Fibroblast of peridontal ligament (primary cell): ENCODE measurements at regions not wholly inside any gene's neighbourhood (a gene's known extent, or its start where the extent isn't known, plus 50 kb on each side); places are given as distances from the start of the nearest gene placed in this dataset.
A peak's percentile ranks its signal among the peaks of the same experiment; 100 is the strongest.

Experiments used
- DNase-seq: peaks from one replicate; pipeline ENCODE4 v3.0.0-alpha.2; 2010; ENCODE audit errors: extremely low read depth

DNA sequence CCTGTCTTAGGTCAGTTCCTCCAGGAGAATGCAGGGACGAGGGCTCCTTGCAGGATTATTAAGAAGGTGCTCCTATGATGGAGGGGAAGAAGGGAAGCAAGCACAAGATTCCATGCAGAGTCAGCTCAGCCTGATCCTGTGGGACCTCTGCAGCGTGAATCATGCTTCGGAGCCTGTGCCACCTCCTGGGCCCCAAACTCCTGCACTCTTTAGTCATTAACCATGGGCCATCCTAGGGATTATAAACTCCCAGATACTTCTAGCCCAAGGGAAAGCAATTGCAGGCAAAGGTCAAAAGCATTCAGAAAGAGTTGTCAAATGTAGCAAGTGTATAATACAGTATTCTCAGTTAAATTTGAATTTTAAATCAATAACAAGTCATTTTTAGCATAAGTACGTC is 208.7 kb upstream of the PMEPA1 start:
- DNase-seq: no peak

DNA sequence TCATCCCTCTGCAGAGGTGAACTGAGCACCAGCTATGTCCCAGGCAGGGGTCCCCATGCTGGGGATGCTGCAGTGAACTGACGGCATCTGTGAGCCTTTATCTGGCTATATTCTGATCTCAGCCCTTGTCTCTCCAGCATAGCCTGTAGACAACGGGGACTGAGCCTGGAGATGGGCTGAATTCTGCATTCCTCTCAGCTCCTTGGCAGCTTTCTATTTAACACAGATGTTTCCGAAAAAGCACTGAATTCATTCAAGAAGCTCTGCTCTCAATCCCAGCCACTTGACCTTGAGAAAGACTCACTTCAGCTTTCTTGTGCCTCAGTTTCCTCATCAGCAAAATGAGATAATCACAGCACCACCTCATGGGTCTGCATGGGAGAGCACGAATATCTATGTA is 204.4 kb upstream of the PMEPA1 start:
- DNase-seq: no peak

DNA sequence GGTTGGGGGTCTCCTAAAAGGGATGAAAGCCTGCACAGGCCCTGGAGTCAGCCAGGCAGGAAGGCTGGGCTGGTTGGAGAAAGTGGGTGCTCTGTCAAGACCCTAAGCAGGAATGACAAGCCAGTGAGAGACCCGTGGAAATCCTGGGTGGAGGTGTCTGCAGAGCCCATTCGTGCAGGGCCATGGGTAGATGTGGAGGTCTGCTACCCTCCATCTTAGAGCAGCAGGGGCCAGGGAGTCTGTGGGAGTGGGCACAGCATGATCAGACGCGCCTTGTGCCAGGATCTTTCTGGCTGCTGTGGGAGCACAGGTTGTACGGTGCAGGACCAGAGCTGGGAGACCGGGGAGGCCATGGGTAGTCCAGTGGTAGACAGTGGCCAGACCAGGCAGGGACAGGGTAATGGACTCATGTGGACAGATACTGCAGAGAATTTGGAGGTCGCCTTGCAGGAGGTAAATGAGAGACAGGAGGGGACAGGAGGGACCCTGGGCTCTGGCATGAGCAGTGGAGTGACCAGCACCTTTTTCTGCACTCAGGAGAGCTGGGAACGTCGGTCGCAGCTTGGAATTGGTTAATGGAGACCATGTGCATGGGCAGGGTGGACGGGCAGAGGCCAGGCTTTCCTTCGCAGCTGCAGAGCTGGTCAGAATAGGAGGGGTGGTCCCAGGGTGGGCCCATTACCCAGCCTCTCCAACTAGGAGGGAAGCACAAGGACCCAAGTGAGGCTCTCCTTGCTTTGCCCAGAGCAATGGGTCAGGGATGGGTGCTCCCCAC is 203.5 kb upstream of the PMEPA1 start:
- DNase-seq: no peak

DNA sequence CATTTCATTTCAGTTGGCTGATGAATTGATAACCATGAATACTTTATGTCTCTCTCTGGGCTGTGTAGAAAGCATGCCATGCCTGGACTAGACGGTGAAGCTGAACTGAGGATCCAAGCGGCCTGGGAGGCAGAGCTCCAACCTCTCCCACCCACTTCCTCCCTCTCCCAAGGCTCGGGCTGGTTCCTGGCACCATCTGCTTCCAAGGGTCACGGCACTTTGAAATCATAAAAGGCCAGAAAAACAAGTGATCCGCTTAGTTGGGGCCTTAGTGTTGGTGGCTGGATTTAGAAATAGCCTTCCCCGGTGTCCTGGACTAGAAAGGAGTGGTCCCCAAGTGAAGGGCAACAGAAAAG is 202.4 kb upstream of the PMEPA1 start:
- DNase-seq: no peak

DNA sequence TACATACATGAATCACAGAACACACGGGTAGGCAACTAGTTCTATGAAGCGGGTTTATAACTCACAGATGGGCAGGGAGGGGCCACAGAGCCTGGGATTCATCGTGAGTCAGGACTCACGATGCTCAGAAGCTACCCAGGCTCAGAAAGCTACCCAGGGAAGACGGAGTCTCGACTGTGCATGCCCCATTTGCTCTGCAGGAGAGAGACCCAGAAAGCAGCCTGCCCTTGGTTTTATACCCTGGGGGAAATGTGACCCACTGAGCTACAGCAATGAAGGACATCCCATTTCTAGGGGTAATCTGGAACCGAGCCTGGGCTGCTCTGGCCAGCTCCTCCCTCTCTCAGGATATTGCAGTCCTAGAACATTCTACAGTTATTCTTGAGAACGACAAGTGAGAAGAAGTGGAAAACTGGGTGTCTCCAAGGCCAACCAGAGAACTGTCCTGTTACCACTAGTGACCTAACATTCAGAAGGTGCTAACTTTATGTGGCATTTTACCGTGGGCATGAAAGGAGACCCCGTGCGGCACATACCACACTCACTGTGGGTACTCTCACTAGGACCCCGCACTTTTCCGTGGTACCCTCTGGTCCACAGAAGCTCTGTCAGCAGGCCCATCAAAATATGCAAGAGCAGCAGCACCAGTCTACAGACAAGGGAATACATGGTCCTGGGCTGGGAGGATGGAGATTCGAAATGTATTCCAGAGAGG is 201.9 kb upstream of the PMEPA1 start:
- DNase-seq: no peak

DNA sequence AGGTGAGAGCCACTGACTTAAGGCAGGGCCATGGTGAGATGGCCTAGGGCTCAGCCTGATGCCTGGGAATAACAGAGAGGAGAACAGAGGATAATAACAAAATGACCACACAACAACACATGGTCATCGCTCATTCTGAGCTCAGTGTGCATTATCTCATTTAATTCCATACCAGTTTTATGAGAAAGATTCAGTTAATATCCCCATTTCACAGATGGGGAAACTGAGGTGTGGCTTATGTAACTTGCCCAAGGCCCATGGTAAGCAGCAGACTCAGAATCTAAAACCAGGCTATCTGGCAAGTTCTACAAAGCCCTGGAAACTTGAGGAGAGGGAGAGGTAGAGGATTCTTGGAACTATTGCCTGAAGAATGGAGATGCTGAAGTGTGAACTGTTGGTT is 200.9 kb upstream of the PMEPA1 start:
- no peak for DNase-seq

DNA sequence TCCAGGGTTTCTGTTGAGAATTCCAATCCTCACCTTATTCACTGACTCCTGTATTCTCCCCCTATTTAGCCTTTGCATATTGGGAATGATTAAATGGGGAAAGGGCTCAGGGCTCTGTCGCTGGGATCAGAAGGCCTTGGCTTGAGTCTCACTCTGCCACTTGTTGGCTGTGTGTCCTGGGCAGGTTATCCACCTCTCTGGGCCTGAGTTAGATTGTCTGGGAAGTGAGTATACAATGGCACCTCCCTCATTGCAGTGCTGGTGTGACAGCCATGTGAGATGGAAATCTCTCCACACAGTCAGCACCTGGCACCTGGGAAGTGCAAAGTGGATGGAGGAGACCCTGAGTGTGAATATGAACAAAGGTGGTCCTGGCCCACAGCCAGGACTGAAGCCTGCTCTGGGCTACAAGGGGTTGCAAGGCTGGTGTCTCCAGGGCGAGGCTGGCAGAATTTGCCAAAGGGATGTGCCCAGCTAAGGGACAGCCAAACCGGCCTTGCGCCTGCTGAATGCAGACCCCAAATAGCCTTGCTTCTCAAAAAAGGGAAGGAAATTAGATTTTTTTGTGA is 200.0 kb upstream of the PMEPA1 start:
- DNase-seq: no peak

DNA sequence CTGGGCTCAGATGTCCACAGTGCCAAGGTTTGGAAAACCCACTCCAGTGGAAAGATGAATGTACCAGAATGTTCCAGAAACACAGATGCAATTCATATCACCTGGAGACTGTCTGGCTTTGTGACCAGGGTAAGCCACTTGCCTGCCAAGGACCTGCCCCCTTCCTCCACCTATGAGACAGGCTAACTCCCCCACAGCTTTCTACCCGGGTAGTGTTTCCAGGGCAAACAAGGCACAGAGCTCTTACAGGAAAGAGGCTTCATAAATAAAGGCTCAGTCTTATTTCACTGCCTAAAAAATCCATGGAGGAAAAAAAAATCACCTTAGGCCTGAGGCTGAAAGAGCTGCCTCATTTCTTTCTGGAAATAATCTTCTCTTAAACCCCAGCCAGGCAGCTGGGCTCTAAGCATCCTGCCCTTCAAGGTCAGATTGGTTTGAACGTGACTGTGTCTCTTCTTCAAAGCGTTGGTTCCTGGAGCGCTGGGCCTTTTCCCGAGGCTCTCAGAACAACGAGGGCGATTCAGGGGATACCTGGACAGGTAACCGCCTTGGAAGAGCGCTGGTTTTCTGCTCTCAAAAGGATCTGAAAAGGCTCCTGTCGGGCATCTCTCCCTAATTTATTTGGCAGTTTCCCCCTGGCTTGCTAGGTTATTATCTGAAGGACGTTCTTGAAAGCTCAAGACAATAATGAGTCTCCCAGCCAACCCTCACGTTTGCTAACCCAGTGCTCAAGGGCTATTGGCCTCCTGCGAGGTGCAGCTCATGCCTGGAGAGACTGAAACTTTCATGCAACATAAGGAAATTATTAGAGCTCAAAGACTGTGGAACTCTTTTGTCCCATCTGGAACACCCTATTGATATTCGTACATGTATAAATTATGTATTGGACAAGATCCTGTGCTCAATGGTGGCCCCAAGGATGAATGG is 199.2 kb upstream of the PMEPA1 start:
- DNase-seq: no peak

DNA sequence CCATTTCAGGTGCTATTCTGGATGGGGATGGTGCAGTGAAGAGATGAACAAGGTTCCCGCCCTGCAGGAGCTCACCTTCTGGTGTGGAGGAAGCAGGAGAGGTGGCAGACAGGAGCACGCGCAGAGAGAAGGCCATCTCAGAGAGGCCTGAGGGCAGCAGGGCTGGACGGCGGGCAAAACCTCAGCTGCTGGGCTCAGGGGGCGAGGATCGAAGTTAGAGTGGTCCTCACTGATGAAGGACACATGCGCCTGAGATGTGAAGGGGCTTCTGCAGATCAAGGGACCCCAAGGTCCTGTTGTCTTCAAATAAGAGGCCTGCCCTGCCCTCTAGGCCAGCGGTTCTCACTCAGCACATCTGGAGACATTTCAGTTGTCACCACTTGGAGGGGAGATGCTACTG is 198.4 kb upstream of the PMEPA1 start:
- DNase-seq: no peak

DNA sequence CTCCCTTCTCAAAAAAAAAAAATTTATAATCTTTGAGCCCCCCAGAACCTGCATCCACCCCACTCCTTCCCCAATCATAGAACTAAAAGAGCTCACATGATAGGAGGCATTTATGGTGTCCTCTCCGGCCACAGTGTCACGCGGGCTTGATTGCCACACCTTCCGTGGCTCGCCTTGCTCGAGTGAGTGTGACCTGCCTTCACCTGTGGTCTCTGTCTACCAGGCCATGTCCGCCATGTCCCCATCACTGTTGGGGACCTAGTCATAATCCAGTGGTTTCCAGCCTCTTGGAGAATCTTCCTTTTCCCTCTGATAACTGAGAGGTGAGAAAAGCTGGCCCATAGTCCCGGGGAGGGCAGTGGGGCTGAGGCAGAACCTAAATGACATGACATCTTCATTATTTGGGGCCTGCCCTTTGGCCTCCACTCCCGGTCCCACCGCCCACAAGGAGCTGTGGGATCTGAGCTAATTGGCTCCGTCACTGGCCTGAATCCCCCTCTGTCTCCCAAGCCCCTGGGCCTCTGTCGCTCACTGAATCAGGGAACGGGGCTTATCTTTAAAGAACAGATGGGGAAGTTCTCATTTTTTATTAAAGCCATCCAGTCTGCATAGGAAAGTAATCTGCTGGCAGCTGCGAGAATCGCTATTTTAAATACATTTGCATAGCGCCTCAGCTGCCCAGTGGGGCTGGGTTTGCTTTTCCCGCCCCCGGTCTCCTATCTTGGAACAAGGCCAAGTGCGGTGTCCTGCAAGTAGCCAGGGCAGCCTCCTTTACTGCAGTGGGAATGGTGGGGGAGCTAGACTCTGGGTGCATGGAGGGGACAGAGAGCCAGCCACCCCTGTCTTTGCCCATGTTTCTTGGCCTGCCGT is 197.6 kb upstream of the PMEPA1 start:
- DNase-seq: no peak

DNA sequence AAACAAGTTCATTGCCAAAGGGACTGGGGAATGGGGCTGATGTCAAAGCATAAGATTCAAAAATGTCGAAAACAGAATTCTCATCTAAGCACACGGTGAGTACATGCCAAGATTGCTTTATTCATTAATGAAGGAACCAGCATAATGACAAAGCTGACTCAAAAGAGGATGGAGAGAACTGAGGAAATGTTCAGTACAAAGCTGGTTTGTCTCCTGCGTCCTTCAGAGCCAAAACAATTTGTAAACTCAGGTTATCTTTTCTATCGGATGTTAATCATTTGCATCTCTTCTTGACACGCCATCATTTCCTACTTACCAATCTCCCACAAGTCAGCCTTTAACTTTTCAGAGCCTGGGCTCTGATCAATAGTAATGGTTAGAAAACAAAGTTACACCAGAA is 195.6 kb upstream of the PMEPA1 start:
- DNase-seq: no peak

DNA sequence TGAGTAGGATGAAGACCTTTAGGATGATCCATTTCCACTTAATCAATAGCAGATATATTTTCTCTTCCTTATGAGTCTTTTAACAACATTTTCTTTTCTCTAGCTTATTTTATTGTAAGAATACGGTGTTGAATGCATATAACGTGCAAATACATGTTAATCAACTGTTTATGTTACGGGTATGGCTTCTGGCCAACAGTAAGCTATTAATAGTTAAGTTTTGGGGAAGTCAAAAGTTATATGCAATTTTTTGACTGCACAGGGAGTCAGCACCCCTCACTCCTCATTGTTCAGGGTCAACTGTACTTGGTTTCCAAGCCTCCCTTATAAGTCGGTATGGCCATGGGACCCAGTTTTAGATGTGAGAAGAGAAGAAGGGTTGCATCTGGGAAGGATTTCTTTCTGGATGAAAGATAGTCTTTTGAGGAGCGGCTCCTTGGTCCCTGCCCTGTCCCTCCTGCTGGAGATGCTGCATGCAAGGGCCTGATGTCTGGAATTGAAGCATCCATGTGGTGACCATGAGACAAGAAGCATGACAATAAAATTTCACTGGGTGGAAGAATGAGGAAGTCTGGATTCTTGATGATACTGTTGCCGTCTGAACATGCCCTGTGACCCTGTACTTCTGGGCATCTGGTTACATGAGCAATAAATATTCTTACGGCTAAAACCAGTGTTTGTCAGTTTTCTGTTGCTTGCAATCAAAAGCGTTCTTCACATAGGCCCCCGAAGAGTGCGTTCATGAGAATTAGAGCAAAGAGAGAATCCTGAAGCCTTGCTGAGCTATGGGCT is 194.7 kb upstream of the PMEPA1 start:
- DNase-seq: no peak

DNA sequence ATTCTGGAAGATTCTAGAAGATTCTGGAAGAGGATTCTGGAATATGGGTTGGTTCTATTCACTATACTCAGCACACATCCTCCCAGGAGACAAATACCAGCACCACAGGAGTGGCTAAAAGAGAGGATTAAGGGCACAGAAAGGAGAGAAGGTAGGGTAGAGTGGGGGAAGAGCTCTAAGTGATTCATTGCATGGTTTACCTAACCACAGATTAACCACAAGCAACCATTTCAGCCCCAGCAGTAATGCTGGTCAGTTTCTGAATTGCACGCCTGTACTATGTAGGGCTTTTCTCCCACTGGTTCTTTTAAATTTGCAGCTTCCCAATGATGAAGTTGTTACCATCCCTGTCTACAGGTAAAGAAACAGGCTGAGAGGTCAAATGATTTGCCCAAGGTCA is 192.7 kb upstream of the PMEPA1 start:
- peak; percentile 73 for DNase-seq

DNA sequence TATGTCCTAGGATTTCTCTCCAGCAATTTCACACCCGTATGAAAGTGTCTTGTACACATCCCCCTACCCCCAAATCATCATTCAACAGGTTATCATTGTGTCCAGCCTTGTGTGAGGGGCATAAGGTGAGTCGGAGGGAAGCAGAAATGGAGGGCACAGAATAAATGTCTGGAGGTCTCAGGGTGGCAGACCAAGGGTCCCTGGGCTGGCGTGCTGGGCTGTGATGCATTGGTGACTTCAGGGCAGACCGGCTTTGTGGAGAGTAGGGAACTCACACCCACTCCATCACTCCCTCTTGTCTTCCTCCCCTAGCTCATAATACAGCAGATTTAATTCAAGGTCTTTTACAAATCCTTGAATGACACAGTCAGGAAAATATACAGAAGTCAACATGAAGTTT is 191.7 kb upstream of the PMEPA1 start:
- DNase-seq: no peak

DNA sequence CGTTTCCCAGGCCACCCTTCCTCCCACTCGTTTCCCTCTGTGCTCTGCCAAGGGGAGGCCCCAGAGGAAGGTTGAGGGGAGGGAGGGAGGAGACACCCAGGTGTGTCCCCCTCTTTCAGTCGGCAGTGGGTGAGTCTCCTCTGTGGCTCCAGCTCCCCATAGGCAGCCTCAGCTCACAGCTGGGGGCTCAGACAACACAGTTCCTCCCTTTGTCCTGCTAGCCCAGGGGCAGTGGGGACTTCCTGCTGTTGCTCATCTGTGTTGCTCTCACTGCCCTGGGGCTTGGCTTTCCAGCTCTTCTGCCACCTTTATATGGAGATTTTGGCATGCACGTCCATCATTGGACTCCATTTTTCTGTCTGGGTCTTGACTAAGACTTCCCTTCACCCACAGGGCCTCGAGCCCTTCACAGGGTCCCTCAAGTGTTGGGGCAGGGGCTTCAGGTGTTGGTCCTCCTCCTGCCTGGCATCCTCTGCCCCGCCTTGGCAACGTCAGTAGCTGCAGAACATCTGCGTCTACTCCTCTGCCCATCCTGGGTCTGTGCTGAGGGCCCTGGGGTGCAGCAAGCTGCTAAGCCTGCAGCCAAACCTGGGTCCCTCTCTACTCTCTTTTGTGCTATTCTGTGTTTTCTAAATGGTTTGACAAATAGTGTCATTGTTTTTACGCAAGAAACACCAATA is 190.6 kb upstream of the PMEPA1 start:
- DNase-seq: no peak

DNA sequence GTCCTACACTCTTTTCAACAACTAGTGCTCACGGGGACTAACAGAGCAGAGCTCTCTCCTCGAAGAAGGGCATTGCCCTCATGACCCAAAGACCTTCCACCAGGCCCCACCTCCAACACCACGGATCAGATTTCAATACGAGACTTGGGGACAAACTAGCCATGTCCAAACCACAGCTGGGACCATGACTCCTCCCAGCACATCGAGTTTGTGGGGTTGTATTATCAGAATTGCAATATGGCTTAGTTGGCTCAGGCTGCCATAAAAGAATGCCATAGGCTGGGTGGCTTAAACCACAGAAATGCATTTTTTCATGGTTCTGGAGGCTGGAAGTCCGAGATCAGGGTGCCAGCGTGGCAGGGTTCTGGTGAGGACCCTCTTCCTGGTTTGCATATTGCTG is 189.7 kb upstream of the PMEPA1 start:
- no peak for DNase-seq

DNA sequence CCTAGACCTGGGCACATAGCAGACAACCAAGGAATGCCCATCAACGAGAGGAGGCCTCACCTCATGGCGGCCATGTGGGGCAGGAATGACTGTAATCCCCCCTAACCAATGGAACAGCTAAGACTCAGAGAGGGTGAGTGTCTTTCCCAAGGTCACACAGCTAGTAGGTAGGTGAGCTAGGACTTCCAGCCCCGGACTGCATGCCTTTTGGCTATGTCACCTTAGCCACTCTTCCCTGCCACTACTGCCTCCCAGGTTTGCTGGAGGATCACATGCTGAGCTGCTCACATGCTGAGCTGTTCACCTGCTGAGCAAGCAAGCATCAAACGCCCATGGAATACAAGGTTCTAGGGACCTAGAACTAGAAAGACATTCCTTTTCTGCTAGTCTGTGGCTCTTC is 188.5 kb upstream of the PMEPA1 start:
- no peak for DNase-seq

DNA sequence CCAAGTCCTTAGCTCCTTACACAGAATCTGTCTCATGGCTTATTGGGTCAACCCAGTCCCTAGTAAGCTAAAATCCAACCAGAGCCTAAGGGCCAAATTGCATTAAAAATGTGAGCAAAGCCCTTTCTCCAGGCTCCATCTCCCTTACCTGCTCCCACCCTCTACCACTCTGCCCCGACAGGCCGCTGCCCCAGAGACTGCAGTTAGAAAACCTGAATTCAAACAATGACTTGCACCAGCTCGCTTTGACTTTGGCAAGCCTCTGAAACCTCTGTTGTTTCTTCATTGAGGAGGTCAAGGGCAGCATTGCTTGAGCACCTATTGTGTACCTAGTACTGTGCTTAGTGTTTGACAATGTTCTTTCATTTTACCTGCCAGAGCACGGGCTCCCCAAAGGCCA is 188.1 kb upstream of the PMEPA1 start:
- DNase-seq: no peak

DNA sequence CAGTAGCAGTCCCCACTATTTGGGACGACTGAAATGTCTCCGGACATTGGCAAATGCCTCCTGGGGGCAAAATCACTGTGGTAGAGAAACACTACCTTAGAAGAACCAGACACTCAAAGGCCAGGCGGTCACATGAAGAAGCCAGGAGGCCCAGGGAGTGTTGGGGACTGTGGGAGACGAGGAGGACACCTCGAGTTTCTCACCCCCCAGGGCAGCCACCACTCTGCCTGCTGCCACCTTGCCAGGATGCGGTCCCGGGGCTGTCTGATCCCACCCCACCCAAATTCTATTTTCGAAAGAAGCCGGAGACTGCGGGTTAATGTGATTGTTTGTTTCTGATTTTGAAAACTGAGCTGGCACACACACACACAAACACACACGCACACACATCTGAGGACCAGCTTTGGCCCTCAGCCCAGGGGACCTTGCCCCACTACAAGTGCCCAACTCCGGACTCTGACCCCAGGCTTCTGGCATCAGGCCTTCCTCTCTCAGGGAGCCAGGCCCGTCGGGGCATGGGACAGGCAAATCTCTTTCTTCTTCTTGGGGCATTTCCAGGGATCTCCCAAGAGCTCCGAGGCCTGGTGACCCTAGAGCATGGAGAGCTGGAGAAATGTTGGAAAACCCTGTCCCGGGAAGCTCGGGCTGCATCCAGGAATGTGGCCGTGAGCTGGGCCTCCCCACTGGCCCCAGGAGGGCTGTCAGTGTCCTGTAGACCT is 187.5 kb upstream of the PMEPA1 start:
- DNase-seq: no peak
